ENCODE measurements at regions not wholly inside any gene's neighbourhood (a gene's known extent, or its start where the extent isn't known, plus 50 kb on each side); places are given as distances from the start of the nearest gene placed in this dataset.
"Not testable (repeated sequence)": the region's sequence is repeated elsewhere in the genome, so short reads cannot be mapped to it uniquely, and the experiment has no call there.

DNA sequence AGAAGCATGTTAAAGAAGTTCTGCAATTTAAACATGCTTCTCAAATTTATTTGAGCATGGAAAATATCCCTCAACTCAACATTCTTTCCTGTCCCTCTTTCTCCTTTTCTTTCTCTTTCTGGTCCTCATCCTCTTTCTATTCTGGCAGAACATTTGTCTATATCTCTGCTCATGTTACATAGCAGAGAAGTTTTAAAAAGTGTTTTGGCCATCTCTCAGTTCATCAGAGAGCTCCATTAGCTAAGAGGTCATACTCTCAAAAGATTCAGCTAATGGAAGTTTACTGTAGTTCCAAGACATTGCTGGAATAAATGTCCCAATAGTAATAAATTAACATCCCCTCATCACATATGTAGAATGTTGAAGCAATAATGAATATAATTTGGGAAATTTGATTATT is 53.5 kb downstream of the XCL2 start:
- no peak for DNase-seq

DNA sequence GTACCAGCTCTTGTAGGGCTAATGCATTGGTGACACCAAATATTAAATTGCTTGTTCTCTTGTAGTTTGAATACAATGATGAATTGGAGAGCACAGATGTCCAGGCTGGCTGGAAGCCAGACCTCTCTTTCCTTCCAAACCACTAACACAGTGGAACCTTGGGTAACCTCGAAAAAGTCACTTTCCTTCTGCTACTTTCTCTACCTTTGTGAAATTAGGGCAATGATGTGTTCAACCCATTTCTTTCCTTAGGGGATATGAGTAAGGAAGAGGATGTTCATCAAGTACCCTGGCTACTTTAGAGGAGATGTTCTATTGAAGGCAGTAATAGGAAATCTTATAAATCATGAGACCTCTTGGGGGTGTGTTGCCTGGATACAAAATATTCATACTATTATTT is 55.7 kb downstream of the XCL2 start:
- peak; percentile 72 for DNase-seq

DNA sequence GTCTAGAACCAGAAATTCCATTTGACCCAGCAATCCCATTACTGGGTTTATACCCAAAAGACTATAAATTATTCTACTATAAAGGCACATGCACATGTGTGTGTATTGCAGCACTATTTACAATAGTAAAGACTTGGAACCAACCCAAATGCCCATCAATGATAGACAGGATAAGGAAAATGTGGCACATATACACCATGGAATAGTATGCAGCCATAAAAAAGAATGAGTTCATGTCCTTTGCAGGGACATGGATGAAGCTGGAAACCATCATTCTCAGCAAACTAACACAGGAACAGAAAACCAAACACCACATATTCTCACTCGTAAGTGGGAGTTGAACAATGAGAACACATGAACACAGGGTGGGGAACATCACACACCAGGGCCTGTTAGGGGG is 57.0 kb downstream of the XCL2 start:
- DNase-seq = not testable (repeated sequence)

DNA sequence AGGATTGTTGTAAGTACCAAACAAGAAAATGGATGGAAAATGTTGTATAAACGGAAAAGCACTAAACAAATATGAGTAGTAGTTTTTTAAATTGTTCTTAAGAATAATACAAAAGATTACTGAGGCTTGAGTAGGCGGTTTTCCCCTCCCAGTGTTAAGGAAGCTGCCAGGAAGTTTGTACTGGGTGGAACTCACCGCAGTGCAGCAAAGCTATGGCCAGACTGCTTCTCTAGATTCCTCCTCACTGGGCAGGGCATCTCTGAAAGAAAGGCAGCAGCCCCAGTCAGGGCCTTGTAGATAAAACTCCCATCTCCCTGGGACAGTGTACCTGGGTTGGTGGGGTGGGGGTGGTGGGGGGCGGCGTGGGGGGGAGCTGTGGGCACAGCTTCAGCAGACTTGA is 58.7 kb downstream of the XCL2 start:
- DNase-seq = no peak

DNA sequence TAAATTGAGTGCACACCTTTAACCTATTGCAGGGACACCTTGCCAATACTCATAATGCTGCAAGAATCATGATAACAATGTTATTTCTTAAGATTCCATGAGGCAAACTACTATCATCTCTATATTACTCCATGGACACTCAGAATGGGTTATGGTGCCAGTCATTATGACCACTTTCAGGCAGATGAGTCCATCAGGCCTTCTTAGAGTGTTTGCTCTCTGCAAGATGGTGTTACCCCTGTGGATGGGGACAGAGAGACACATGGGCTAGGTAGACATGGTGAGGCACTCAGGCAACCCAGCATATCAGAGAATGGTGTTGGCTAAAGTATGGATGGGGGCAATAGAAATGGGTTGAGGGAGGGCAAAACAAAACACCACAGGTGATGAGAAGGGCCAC is 59.7 kb downstream of the XCL2 start:
- no peak for DNase-seq

- no peak for DNase-seq
Observed at GRCh38 chr1:168483539-168483938, 60.3 kb downstream of the XCL2 start.

DNA sequence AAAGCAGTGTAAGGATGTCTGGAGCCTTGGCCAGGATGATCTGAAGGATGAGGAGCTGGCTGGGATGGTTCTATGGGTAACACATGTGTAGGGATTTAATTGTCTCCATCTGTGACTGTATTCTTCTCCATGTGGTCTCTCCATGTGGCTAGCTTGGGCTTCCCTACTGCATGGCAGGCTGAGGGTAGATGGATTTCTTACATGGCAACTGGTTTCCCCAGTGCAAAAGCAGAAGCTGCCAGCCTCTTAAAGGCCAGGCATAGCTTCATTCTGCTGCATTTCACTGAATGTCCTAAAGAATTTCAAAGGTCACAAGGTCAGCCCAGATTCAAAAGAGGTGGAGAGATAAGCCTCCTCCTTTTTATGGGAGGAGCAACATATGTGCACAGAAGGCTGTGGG is 61.7 kb downstream of the XCL2 start:
- no peak for DNase-seq

GRCh38 chr1:168481586-168481985 is 62.2 kb downstream of the XCL2 start:
- DNase-seq = no peak

- no peak for DNase-seq
Observed at GRCh38 chr1:168480997-168481396, 62.8 kb downstream of the XCL2 start.

- no peak for DNase-seq
Observed at GRCh38 chr1:168477792-168478191, 66.0 kb downstream of the XCL2 start.

DNA sequence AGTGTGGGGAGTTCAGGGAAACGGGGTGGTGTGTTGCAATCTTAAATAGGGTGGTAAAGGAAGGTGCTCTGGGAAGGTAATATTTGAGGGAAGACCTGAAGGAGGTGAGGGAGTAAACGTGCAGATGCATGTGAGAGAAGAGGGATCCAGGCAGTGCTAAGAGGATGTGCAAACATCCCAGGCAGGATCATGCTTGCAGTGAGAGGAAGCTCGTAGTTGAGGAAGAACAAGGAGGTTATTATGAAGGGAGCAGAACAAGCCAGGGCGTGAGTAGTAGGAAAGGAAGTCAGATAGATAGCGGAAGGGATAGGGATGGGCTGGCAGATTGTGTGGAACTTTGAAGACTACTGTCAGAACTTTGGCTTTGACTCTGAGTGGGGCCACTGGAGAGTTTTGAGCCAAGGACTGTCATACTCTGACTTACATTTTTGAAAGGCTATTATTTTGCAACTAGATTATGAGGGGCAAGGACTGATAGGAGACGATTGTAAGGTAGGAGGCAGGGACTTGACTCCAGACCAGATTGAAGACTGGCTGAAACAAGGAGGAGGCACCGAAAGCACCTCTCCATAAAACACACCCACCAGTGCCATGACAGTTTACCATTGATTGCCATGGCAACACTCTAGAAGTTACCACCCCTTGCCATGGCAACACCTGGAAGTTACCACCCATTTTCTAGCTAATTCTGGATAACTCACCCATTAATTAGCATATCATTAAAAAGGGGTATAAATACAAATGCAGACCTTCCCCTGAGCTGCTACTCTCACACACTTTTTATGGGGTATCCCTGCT is 67.0 kb downstream of the XCL2 start:
- DNase-seq = no peak

- DNase-seq = no peak
Observed at GRCh38 chr1:168474322-168474721, 69.5 kb downstream of the XCL2 start.

DNA sequence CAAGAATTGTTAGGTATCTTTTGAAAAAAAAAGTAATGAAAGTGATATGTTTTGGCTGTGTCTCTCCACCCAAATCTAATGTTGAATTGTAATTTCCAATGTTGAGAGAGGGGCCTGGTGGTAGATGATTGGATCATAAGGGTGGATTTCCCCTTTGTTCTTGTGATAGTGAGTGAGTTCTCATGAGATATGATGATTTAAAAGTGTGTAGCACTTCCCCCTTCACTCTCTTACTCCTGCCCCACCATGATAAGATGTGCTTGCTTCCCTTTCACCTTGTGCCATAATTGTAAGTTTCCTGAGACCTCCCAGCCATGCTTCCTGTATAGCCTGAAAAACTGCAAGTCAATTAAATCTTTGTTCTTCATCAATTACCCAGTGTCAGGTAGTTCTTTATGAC is 70.7 kb downstream of the XCL2 start:
- no peak for DNase-seq

DNA sequence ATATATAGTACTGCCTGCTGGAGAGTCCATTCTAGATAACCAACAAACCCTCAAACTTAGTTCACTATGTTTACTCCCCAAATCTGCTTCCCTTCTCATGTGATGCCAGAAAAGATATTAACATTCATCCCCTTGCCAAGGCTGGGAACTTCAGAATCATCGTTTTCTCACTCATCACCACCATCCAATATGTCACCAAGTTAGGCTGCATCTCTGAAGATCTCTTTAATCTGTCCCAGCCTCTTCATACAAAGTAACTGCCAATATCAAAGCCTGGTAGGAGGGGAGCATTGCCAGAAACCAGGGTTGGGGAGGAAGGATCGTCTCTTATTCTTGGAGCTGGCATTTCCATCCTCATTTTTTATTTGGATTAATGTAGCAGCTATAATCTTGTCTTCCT is 71.6 kb downstream of the XCL2 start:
- DNase-seq = no peak

GRCh38 chr1:168470901-168471431 is 72.8 kb downstream of the XCL2 start:
- no peak for DNase-seq

DNA sequence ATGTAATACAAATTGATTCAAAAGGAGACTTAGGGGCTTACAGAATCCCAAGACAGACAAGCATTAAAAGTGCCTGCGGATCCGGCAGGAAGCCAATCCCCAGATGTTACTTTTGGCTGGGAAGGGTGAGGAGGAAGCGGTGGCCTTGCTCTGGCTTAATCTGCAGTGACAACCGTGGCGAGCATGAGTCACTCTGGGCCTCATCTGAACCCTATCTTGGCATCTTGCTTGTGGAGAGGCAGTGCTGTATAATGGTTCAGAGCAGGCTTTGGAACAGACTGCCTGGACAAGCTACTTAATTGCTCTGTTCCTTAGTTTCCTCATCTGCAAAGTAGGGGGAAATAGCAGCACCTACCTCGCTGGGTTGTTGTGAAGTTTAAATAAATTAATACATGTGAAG is 74.1 kb downstream of the XCL2 start:
- DNase-seq = no peak

- DNase-seq = no peak
Observed at GRCh38 chr1:168468822-168469221, 75.0 kb downstream of the XCL2 start.

DNA sequence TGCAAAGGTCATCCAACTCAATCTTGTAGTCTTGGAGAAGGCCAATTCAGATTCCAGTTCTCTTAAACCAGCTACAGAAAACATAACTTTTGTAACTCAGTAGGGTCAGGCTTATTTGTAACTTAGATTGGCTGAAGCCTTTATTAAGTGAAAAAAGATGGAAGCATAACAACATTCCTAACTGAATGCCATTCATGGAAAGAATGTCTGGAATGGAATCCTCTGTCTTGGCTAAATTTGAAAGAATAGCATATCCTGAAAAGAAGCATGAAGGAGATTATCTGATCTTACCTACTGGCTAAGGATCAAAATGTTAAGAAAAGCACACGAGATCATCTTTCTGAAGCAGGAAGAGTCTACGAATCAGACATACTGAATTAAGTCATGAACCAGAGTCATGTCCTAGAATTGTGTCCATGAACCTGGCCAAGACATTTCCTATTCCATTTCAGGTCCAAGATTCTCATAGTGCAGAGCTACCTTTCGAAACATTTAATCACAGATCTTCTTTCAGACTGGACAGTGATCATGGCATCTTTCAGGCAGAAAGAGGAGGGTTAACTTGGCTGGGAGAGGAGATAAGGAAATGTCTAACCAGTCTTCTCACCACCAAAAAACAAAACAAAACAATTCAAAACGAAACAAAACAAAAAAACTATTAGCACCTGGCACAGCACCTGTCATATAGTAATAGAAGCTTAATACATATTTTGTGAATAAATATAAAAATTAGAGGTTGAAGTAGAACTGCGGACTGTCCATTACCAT is 75.6 kb downstream of the XCL2 start:
- DNase-seq = no peak

DNA sequence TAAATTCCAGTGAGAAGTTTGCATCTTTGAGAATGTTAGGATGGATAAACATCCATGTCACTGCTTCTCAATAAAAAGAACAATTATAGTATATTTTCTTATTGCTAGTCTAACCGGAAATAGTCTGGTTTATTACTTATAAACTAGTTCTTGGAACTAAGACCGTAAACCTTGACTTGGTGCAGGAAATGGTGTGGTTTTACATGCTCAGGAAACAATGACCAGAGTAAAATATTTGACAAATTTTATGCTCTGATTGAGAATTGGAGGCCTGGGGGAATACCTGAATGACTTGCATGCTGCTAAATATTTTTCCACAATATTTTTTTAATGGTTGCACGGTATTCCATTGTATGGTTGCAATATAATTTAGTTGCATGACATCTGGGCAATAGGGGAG is 76.3 kb downstream of the XCL2 start:
- DNase-seq = no peak

GRCh38 chr1:168466714-168467131 is 77.1 kb downstream of the XCL2 start:
- no peak for DNase-seq

DNA sequence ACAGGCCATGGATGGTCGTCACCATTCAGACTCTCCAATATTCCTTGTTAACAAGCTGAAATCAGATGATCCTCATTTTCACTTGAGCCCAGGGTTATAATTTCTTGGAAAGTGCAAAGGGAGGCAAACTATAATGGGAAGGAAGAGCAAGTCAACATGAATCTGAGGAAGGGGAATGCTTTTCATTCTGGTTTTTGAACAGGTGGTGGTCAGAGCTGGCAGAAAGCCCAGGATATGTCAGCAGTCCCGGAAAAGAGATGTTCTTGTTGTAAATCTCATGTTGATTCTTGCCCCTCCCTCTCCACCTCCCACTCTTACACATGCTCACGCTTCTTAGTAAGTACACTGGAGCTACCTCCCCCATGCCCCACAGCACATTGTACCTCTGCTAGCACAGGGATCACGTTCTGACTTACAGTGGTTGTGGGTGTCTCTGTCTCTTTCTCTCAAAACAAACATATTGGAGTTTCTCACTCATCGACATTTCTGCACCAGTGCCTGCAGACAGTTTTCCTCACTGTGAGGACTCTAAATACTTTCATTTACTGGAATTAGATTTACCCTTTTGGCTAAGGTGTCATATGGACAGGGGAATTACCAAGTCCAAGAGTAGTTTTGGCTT is 77.6 kb downstream of the XCL2 start:
- peak; percentile 94 for DNase-seq

DNA sequence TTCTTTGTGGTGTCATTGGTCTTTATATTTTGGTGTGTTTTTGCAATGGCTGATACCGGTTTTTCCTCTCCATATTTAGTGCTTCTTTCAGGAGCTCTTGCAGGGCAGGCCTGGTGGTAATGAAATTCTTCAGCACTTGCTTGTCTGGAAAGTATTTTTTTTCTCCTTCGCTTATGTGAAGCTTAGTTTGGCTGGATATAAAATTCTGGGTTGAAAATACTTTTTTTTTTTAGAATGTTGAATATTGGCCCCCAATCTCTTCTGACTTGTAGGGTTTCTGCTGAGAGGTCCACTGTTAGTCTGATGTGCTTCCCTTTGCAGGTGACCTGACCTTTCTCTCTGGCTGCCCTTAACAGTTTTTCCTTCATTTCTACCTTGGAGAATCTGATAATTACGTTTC is 82.7 kb downstream of the XCL2 start:
- DNase-seq = not testable (repeated sequence)

DNA sequence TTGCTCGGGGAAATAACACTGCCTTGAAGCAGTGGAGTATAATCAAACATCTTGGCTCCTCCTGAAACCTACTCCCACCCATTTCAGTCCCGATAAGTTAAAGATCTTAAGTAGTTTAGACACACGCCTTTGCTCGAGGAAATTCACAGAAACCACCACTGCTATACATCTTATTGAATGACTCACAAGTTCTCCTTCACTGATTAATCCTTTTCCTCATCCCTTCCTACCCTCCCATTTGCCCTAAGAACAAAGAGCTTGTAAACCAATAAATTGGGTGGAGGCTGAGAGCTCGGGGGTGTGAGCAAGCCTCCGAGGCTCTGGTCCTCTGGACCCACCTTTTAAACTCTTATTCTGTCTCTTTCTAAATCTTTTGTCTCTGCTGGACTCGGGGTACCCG is 86.5 kb downstream of the XCL2 start:
- not testable (repeated sequence) for DNase-seq

DNA sequence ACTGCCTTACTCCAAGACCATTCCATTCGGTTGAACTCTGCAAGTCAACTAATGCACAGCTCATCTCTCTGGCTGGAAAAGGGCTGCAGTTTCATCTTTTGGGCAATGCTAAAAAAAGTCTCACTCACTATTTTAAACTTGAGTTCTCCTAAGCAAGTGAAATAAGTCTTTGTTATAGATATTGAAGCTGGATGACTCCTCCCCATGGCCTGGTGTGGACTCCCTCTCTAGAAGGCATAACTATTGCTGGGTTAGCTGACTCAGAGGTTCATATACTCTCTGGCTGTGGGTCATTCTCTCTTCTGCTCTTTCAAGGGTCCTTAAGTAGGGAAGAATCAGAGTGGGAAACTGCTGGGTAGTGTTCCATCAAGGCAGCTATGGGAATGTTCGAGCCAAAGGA is 88.0 kb downstream of the XCL2 start:
- DNase-seq = no peak
